A549 (cell line): ENCODE measurements at regions not wholly inside any gene's neighbourhood (a gene's known extent, or its start where the extent isn't known, plus 50 kb on each side); places are given as distances from the start of the nearest gene placed in this dataset.

Experiments used
- BHLHE40 ChIP-seq: IDR thresholded peaks from 2 replicates; pipeline ENCODE4 v1.6.1; 2012; ENCODE audit warnings: low read depth, low read length, inconsistent platforms
- CEBPB ChIP-seq, 2 experiments: fragments of >200 bp in 1 of 2; sonication (Bioruptor Twin) in 1 of 2; formaldehyde crosslinking in 1 of 2; IDR thresholded peaks; 2 replicates each; pipeline ENCODE4 v1.6.1; 2012 to 2016
- ELK1 ChIP-seq: fragments of 150-350 bp; IDR thresholded peaks from 2 replicates; pipeline ENCODE4 v1.6.1; 2014; ENCODE audit warnings: low read depth, mild to moderate bottlenecking, low read length
- POLR2A ChIP-seq: IDR thresholded peaks from 2 replicates; pipeline ENCODE4 v1.6.1; 2012; ENCODE audit warnings: mild to moderate bottlenecking, low read length
- TF ChIP-seq, protein P1 (sequence below): fragments of >200 bp; sonication (Bioruptor Twin); formaldehyde crosslinking; IDR thresholded peaks from 3 replicates; pipeline ENCODE4 v1.5.1; 2016

- TF ChIP-seq, protein P1, sequence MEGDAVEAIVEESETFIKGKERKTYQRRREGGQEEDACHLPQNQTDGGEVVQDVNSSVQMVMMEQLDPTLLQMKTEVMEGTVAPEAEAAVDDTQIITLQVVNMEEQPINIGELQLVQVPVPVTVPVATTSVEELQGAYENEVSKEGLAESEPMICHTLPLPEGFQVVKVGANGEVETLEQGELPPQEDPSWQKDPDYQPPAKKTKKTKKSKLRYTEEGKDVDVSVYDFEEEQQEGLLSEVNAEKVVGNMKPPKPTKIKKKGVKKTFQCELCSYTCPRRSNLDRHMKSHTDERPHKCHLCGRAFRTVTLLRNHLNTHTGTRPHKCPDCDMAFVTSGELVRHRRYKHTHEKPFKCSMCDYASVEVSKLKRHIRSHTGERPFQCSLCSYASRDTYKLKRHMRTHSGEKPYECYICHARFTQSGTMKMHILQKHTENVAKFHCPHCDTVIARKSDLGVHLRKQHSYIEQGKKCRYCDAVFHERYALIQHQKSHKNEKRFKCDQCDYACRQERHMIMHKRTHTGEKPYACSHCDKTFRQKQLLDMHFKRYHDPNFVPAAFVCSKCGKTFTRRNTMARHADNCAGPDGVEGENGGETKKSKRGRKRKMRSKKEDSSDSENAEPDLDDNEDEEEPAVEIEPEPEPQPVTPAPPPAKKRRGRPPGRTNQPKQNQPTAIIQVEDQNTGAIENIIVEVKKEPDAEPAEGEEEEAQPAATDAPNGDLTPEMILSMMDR: no peak
- TF ChIP-seq BHLHE40 (no peak), CEBPB (IDR thresholded peaks at IDR 0.05) (no peak), ELK1 (no peak), POLR2A (no peak)
Measured at GRCh38 chr6:165925474-165926156, 242.0 kb downstream of the TBXT start.
